HG03066 (cell line): ENCODE measurements at regions not wholly inside any gene's neighbourhood (a gene's known extent, or its start where the extent isn't known, plus 50 kb on each side); places are given as distances from the start of the nearest gene placed in this dataset.

Experiments
- ATAC-seq: cut with Tn5 transposase; IDR thresholded peaks from one replicate; pipeline ENCODE4 v1.9.1; 2021; ENCODE audit warnings: low read depth; ENCODE audit not compliant: unreplicated experiment

DNA sequence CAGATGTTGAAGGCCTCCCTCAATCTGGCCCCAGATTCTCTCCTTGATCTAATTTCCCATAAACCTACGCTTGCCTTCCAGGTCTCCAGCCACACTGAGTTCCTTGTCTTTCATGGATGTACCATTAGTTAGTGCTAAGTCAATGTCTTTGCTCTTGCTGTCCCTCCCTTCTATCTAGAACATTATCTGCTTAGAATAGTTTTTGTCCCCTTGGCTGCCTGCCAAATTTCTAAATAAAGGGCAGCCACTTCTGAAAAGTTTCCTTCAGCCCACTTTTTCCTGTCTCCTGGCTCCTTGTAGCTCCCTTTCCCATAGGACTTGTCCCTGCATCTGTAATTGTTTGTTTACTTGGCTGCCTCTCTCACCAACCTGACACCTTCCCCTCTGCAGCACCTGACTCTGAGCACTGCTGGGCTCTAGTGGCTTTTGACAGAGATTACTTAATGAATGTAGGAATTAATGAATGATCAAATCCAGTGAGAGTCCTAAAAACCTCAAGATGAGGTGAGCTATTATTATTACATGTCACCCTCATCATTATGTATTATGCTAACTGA lies 58.3 kb downstream of the CXCL12 start:
- ATAC-seq = no peak

DNA sequence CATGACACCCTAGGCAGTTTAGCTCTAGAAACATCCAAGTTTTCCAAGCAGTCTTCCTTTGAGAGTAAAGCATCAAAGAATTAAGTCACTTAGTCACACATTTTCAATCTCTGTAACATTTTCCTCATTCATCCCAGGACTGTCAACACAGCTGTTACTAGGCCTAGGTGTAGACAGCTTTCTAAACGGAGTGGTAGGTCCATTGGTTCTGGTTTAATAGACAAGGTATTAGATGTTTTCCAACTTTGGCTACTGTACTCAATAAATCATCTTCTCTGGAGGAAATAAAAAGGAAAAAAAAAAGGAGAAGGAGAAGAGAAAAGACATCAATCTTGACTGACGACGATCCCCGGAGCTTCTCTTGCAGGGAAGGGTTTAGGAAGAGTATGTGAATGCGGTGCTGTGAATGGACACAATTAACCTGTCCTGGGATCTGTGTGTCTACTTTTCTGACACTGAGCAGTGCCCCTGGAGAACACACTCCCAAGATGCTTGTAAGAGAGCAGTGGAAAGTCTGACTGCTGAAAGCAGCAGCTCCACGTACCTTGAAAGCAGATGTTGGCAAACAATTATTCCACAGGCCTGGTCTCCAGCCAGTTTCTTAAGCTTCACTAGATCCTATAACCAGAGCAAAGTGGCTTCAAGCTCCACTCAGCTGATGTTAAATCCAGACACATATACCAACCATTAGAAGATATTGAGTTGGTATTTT lies 59.1 kb downstream of the CXCL12 start:
- ATAC-seq = no peak

DNA sequence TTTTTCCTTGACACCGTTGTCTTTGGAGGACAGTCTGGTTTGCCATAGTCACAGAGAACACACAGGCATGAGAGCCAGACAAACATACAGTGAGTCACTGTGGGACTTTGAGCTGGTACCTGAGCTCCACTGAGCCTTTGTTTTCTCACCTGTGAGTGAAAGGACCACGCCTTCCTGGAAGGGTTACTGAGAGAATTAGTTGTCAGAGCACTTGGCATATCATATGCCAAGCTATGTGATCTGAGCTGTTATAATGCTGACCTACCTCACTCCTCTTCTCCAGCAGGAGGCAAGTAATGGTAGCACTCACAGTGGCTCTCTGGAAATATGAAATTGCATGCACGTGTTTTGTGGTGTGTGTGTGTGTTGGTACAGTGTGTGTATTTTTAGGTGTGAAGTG lies 59.7 kb downstream of the CXCL12 start:
- no peak for ATAC-seq

DNA sequence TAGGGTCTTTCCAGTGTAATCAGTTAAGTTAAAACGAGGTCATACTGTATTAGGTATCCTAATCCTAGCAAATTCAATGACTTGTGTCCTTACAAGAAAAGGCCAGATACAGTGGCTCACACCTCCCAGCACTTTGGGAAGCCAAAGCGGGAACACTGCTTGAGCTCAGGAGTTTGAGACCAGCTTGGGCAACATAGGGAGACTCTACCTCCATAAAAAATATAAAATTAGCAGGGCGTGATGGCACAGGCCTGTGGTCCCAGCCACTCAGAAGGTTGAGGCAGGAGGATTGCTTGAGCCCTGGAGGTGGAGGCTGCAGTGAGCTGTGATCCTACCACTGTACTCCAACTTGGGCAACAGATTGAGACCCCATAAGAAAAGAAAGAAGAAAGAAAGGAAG lies 61.1 kb downstream of the CXCL12 start:
- no peak for ATAC-seq

DNA sequence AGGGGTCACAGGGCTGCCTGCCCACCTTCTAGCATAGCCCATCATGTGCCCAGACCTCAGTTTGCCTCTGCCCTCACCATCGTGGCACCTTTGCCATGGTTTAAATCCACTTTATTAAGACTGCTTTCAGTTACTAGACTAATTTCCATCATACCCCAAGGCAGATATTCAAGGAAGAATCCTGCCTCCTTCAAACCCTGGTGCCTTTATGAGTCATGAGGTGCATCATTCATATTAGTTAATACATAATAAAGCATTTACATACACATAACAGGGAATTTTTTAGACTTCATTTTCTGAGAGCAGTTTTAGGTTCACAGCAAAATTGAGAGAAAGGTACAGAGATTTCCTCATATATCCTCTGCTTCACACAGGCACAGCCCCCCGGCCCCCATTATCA lies 62.8 kb downstream of the CXCL12 start:
- ATAC-seq = no peak

DNA sequence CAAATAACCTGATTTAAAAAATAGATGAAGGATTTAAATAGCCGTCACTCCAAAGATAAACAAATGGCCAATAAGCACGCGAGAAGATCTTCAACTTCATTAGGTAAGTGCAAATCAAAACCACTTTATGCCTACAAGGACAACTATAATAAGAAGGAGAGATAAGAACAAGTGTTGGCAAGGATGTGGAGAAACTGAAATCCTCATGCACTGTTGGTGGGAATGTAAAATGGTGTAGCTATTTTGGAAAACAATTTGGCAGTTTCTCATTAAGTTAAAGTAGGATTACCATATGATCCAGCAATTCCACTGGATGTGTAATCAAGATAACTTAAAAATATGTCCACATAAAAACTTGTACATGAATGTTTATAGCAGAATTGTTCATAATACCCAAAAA lies 64.1 kb downstream of the CXCL12 start:
- ATAC-seq = no peak

DNA sequence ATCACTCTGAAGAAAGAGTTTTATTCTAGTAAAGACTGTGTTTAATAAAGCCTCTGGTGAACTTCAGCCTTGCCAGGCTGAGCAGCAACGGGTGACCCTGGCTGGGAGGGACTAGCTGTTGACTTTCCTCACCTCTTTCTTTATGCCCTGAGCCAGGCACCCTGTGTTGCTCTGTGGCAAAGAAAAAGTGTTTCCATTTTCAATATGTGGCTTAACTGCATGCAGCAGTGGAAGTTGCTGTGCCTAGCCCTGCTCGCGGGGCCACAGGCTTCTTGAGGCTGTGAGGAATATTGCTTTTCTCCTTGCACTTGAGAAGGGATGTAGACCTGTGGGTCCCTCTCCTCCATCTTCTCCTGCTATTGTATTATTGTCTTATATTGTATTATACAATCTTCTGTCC lies 67.0 kb downstream of the CXCL12 start:
- ATAC-seq = no peak

DNA sequence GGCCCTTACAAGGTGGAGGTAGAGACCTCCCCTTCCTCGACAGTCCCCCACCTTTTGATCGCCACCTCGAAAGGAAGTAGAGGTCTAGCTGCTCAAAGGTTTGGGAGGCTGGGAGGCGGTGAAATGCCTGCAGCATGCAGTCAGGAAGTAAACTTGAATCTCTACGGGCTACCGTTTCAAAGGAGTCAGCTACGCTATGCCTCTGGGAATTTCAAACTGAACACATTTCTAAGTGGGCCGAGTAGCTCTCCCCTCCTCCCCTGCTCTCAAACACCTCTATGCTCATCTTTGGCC lies 68.0 kb downstream of the CXCL12 start:
- ATAC-seq = no peak

DNA sequence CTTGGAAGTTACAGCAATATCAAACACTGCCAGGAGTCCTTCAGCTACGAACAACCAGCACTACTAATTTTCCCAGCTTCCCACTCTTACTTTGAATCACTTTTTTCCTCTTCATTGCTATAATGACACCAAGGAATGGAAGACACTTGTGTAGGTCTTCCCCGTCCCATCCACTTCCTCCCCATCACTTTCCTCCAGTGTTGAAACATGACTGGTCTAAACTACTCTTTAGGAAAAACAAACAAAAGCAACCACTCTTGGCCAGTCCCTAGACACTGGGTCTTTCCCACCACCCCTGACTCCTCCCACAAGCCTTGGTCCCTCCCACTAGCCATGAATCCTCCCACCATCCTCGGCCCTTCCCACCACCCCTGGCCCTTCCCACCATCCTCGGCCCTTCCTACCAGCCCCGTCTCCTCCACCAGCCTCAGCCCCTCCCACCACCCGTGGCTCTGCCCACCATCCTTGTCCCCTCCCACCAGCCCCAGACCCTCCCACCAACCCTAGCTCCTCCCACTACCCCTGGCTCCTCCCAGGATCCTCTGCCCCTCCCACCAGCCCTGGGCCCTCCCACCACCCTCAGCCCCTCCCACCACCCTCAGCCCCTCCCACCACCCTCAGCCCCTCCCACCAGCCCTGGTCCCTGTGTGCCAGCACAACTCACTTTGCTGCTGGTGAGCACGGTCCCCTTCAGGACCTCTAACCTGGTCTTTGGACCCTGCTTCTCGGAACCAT lies 68.5 kb downstream of the CXCL12 start:
- ATAC-seq = no peak

DNA sequence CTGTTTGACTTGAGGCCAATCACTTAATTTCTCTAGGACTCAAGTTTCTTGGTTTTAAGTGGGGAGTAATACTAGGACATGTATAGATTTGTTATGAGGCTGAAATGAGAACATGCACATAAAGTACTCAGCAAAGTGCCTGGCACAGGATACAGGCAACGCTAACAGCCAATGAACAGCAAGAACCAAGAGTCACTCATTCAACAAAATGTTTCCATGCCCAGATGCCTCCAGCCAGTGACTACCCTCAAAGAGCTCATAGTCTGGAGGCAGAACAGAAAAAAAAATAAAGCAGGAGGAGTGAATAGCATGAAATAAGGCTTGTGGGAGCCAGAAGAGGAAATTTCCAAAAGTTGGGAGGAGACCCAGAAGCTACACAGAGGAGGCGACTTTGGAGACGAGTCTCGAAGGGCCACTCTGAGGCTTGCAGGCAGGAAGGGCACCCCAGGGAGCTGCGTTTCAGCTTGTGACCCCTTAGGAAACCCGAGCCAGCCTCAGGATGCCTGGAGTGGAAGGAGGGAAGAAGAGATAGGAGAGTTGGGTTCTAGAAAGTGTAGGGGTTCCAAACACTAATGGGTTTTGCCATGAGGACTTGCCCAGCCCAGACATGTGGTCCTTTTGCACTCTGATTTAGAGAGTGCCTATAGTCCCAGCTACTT lies 70.0 kb downstream of the CXCL12 start:
- no peak for ATAC-seq

DNA sequence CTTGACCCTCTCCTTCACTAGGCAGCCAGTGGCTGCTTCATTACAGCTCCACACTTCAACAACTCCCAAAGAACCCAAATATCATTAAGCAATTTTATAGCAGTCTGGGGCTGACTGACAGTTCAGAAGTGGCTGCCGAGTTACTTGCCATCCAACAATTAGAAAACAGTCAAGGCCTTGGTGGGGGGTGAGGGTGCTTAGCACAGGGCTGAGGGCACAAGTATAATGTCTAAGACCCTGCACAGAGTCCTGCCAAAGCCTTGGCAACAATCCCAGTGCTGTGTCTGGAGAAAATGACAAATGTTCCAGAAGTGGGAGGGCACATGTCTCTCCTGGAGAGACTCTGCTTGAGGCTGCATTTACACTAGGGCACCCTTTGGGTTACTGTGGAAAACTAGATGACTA lies 71.1 kb downstream of the CXCL12 start:
- no peak for ATAC-seq

DNA sequence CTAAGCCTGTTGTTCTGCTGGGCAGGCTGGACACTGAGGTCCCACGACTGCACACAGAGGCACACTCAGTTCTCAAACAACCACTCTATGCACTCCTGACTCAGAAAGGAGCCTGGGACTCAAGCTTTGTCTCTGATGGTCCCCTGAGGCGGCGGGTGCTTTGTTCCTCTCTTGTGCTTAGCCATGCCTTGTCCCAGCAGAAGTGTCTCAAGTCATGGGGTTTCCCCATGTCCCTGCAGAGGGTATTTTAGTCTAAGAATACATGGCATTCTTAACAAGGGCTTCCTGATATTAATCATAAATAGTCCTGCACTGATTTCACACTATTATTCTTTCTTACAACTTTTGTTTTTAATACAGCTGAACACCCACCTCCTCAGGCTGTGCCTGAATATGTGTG lies 72.5 kb downstream of the CXCL12 start:
- no peak for ATAC-seq

DNA sequence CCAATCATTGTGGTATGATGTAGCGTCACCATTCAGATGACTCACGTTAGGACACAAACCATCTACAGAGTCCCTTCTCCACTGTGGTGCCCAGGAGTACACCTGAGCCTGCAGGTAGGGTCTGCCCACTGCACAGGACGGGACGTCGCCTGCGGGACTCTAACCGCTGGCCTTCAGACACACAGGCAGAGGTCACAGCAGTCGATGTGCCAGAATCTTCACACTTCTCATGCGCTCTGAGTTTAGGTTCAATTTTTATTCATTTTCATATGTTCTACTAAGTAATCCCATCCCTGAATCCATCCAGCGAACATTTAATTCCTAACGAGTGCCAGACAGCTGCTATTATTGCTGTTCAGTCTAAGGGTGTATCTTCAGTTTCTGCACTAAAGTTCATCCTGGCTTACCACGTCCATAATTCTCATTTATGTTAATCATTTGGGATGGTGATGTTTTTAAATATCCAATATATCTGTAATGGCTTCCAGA lies 73.3 kb downstream of the CXCL12 start:
- no peak for ATAC-seq

DNA sequence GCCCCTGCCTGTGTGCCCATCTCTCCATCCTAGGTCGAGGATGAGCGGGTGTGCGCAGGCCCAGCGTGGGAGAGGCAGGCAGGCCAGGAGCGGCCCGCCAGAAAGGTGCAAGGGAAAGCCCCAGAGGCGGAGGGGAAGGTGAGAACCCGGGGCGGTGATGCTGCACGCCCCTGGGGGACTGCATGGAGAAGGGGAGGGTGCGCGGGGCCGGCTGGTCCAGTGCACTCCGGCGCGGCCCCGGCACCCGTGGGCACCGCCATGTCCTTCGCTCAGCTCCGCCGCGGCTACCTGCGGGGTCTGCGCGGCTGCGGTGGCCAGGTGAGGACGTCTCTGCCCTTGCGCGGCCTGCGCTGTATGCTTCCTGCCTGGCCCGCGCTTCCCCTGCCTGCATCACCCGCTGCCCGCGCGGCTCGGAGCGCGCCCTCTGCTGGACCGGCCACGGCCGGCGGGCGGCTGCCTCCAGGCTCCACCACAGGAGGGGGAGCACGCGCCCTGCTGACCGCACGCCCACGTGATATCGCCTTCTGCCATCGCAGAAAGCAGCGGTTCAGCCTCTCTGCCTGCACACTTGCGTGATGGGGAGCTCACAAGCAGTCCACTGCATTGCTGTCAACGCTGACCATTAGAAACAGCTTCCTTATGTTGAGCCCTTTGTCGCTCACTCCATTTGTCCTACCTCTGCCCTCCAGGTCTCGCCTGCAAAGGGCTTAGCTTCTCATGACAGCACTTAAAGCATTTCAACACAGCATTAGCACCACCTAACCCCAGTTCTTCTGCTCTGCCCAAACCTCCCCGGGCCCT lies 73.9 kb downstream of the CXCL12 start:
- peak; percentile 80 for ATAC-seq

DNA sequence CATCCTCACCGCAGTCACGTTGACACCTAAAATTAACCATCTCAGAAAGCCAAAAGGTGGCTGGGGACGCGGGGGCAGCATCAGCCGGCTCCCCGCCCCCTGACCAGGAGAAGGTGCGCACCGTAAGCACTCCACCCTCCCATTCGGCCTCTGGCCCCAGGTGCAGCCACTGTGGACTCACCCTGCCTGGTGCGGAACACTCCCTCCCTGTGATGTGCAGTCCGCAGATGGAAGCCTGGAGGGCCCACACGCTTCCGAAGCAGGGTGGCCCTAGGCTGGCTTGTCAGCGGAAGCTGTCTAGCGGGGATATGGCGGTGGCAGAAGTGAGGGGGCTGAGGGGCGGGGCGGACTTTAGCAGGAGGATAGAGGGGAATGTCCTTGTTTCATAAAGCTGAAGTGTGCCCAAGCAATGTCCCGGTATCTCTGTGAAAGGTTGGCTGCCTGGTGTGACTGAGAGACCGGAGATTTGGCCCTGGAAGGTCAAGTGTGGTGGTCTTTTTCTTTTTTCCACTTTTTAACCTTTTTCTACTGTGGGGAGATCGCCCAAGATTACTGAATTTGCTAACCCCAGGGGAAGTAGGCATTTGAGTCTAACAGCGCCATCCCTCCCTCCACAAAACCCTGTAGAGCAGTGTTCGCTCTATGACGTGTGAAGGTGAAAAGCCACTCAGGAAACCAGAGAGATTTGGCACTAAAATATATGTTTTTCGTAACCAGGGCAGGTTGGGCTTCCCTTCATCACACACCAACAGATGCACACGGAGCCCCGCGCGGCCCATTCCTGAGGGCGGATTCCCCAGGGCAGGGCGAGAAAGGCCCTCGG lies 74.7 kb downstream of the CXCL12 start:
- ATAC-seq = no peak

DNA sequence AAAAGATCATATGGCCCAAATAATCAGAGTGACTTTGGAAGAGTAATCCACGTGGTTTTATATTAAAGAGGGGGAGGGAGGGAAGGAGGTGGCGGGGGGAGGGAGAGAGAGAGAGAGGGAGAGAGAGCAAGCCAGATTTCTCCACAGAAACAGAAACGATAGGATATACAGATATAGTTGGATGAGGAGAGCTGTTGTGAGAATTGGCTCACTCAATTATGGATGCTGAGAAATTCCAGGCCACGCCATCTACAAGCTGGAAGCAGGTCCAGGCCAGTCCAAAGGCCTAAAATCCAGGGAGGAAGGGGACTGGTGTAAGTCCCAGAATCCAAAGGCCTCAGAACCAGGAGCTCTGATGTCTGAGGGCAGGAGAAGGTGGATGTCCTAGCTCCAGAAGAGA lies 75.5 kb downstream of the CXCL12 start:
- no peak for ATAC-seq

DNA sequence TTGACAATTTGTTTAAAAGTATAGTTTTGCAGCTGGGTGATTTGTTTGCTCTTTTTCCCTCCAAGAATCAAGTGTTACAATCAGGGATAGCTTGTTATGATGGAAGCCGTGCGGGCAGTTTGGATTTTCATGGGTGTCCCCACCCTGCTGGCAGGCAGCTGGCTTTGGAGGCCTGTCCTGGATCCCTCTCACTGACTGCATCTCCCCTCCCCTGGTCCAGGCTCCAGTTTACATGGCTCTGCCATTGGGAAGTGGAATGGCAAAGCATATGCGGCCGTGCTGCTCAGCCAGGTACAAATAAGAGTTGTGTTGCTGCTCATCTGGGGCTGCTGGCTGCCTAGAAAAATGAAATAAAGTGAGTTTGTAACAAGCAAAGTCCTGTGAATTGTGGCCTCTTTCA lies 76.0 kb downstream of the CXCL12 start:
- ATAC-seq = no peak

DNA sequence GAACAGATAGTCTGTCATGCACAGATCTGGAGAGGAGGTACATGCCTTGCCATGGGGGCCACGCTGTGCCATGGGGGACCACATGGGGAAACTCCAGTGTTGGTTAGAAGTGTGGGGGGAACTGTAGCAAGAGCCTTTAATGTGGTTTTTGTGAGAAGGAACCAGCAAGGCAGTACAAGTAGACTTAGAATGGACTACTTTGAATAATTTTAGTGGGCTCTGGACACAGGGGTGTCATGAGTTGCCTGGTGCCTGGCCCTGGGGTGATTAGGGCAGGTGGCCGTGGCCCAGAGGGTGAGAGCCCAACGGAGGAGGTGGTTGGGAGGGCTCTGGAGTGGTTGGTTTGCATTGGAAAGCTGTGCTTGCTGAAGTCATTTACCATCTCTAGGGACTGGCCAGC lies 77.2 kb downstream of the CXCL12 start:
- no peak for ATAC-seq

DNA sequence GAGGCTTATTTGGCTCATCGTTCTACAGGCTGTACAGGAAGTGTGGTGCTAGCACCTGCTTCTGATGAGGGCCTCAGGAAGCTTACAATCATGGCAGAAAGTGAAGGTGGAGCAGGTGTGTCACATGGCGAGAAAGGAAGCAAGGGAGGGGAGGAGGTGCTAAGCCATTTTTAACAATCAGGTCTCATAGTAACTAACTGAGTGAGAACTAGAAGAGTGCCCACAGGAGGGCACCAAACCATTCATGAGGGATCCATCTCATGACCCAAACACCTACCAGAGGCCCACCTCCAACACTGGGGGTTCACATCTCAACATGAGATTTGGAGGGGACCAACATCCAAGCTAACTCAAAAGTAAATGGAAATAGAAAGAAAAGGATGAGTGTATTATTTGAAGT lies 78.1 kb downstream of the CXCL12 start:
- ATAC-seq = no peak

DNA sequence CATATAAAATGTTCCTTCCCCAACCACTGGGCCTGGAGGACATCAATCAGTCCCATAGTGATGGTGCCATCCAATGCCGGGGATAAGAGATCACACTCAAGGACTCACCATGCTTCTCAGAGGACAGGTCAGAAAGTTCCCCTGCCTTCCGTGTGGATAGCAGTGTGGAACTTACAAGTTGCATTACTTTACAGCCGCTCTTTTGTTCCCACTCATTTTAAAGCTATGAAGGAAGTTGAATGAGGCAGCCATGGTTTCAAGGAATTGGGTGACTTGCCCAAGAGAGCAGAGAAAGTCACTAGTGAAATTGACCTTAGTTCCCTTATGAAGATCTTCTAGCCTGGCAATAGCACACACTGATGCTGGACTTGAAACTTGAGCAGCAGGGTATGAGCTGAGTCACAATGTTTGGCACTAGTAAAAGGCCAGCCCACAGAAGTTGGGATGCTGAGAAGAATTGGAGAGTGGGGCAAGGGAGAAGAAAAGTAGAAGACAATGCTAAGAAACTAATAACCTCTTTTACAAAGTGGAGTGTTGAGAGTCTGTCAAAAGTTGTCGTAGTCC lies 78.7 kb downstream of the CXCL12 start:
- no peak for ATAC-seq
